ENCODE measurements at regions not wholly inside any gene's neighbourhood (a gene's known extent, or its start where the extent isn't known, plus 50 kb on each side); places are given as distances from the start of the nearest gene placed in this dataset.

DNA sequence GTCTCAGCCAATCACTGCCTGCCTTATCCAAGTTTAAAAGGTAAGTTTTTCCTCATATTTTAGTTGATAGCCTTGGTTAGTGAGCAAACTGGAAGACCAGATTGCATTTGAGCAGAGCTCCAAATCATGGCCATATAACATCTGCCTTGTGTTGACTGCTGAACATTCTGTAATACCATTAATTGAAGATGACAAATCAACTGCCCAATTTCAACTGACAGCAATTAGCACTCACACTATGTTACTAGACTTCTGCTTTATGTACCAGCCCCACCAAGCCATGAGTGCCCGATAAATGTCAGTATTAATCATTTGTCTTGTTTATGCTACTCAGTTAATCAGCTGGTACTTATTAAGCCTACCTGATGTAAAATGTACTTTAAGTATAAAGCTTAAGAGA lies 83.1 kb downstream of the CGGBP1 start:
- TF ChIP-seq EZH2phosphoT487 (IDR thresholded peaks at IDR 0.05; ENCODE audit: low read length) = no peak
- TF ChIP-seq, protein P1, sequence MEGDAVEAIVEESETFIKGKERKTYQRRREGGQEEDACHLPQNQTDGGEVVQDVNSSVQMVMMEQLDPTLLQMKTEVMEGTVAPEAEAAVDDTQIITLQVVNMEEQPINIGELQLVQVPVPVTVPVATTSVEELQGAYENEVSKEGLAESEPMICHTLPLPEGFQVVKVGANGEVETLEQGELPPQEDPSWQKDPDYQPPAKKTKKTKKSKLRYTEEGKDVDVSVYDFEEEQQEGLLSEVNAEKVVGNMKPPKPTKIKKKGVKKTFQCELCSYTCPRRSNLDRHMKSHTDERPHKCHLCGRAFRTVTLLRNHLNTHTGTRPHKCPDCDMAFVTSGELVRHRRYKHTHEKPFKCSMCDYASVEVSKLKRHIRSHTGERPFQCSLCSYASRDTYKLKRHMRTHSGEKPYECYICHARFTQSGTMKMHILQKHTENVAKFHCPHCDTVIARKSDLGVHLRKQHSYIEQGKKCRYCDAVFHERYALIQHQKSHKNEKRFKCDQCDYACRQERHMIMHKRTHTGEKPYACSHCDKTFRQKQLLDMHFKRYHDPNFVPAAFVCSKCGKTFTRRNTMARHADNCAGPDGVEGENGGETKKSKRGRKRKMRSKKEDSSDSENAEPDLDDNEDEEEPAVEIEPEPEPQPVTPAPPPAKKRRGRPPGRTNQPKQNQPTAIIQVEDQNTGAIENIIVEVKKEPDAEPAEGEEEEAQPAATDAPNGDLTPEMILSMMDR (IDR thresholded peaks at IDR 0.05; ENCODE audit: low read length) = no peak
